Vagina (tissue), 2 donors: ENCODE measurements at regions not wholly inside any gene's neighbourhood (a gene's known extent, or its start where the extent isn't known, plus 50 kb on each side); places are given as distances from the start of the nearest gene placed in this dataset.

ENCODE experiments used
- POLR2A ChIP-seq, 2 donors: fragments of 450-650 bp; IDR thresholded peaks; one replicate each; pipeline ENCODE4 v1.6.1; 2017; ENCODE audit warnings: antibody characterized with exemption in 2 of 2, mild to moderate bottlenecking in 2 of 2, moderate library complexity in 2 of 2
- TF ChIP-seq, protein P1 (sequence below), 3 experiments: fragments of 450-650 bp in 2 of 3; fragments of 200-600 bp in 1 of 3; sonication (generic) in 1 of 3; IDR thresholded peaks; one replicate each; pipeline ENCODE4 v1.5.1; 2017 to 2019; ENCODE audit warnings: antibody characterized with exemption in 3 of 3, mild to moderate bottlenecking in 2 of 3, moderate library complexity in 2 of 3

DNA sequence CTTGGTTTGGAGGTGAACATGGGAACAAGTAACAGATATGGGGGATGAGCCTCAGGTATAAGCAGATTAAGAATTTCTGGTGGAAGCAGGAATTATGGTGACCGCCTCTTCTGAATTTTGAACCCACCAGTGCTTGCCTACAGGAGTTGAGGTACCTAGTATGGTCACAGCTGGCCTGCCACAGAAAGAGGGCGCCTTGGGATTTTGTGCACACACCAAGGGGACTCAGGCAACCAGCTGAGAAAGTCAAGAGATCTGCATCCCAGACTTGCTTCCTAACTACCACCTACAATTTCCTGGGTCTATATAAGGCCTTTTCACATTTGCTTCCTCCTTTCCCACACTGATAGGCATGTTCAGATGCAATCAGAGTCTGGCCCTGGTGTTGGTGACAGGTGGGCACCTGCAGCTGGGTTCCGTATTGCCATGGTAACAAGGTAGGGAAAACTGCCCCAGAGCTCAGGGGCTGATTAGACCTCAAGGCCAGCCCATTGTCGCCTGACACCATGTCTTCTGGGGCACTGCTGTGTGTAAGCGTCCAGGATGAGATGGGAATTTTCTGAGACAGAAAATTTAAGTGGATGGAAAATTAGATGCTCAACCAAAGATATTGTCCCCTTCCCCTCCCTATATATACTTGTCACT, 75.9 kb upstream of the RASGRF1 start:
- no peak for TF ChIP-seq POLR2A (IDR thresholded peaks at IDR 0.05)
- TF ChIP-seq, protein P1, sequence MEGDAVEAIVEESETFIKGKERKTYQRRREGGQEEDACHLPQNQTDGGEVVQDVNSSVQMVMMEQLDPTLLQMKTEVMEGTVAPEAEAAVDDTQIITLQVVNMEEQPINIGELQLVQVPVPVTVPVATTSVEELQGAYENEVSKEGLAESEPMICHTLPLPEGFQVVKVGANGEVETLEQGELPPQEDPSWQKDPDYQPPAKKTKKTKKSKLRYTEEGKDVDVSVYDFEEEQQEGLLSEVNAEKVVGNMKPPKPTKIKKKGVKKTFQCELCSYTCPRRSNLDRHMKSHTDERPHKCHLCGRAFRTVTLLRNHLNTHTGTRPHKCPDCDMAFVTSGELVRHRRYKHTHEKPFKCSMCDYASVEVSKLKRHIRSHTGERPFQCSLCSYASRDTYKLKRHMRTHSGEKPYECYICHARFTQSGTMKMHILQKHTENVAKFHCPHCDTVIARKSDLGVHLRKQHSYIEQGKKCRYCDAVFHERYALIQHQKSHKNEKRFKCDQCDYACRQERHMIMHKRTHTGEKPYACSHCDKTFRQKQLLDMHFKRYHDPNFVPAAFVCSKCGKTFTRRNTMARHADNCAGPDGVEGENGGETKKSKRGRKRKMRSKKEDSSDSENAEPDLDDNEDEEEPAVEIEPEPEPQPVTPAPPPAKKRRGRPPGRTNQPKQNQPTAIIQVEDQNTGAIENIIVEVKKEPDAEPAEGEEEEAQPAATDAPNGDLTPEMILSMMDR (IDR thresholded peaks at IDR 0.05): no peak
